ENCODE measurements at regions not wholly inside any gene's neighbourhood (a gene's known extent, or its start where the extent isn't known, plus 50 kb on each side); places are given as distances from the start of the nearest gene placed in this dataset.

DNA sequence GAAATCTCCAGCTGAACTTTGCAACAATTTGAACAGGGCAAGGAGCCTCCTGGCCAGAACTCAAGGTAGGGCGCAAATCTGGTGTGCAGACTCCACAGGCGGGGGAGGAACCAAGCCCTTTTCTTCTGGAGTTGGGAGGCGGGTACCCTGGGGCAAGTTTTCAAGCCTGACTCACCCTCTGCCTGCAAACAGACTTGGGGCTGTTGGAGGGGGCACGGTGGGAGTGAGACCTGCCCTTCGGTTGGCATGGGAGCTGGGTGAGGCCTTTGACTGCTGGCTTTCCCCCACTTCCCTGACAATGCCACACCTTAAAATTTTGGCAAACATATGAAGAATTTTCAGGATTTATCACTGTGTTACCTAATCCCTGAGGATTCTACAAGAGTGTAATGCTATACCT is 709.8 kb upstream of the DIAPH2 start:
- TF ChIP-seq ZNF302 (CRISPR knock-in tag; IDR thresholded peaks at IDR 0.05) = no peak
- TF ChIP-seq, protein P1, sequence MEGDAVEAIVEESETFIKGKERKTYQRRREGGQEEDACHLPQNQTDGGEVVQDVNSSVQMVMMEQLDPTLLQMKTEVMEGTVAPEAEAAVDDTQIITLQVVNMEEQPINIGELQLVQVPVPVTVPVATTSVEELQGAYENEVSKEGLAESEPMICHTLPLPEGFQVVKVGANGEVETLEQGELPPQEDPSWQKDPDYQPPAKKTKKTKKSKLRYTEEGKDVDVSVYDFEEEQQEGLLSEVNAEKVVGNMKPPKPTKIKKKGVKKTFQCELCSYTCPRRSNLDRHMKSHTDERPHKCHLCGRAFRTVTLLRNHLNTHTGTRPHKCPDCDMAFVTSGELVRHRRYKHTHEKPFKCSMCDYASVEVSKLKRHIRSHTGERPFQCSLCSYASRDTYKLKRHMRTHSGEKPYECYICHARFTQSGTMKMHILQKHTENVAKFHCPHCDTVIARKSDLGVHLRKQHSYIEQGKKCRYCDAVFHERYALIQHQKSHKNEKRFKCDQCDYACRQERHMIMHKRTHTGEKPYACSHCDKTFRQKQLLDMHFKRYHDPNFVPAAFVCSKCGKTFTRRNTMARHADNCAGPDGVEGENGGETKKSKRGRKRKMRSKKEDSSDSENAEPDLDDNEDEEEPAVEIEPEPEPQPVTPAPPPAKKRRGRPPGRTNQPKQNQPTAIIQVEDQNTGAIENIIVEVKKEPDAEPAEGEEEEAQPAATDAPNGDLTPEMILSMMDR (IDR thresholded peaks at IDR 0.05) = no peak
- TF ChIP-seq KDM5A (IDR thresholded peaks at IDR 0.05) = no peak
- no peak for TF ChIP-seq CEBPB (IDR thresholded peaks at IDR 0.05)
- TF ChIP-seq POLR2A (IDR thresholded peaks at IDR 0.05; ENCODE audit: low read length) = no peak
- TF ChIP-seq GATA3 (IDR thresholded peaks at IDR 0.05; ENCODE audit: borderline replicate concordance) = no peak
- no peak for TF ChIP-seq NFE2L2 (conservative IDR thresholded peaks at IDR 0.05; ENCODE audit: low read length)
- no peak for TF ChIP-seq RAD21 (conservative IDR thresholded peaks at IDR 0.05 in 1 of 2, IDR thresholded peaks at IDR 0.05 in 1 of 2)
